ENCODE measurements at regions not wholly inside any gene's neighbourhood (a gene's known extent, or its start where the extent isn't known, plus 50 kb on each side); places are given as distances from the start of the nearest gene placed in this dataset.

DNA sequence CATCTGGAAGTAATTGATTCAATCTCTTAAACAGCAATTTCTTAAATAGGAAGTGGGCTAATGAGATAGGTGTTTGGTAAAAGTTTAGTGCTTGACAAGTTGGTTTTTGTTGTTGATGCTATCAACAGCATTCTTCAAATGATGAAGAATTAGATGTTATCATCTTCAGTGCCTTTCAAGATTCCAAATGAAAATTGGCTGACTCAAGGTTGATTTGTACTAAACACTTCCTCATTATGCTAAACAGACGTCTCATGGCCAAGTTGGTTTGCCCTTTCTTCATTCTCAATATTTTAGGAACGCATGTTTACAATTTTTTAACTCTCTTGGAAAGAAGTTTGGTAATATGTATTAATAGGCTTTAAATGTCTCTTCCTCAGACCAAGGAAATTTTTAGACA is 86.0 kb downstream of the MID1IP1 start:
- DNase-seq (ENCODE audit: low spot score) = no peak

DNA sequence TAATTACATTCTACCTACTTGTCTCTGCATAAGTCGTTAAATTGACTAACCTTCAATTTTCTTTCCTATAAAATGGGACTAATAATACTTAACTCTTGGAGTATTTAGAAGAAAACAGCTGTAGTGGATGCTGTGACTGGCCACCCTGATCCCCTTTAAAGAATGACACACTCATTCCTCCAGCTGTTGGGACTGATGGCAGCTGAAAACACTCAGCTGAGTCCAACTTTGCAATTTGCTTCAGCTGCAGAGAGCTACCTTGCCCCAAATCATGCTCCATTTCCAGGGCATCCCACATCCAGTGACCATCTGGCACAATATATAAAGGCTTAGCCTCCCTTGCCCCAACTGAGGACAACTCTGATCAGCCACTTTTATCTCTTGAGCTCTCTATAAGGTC is 89.1 kb downstream of the MID1IP1 start:
- no peak for DNase-seq (ENCODE audit: low spot score)

DNA sequence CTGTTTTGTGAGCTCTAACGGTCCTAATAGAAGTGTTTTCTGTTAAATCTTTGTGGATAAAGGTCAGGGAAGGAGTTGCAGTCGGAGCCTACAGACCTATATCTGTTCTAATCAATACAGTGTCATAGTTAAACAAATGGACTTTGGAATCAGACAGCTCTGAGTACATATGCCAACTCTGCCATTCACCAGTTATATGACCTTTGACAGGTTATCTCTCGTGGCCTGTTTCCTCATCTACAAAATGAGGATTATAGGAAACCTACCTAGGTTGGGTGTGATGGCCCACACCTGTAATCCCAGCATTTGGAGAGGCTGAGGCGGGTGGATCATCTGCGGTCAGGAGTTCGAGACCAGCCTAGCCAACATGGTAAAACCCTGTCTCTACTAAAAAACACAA is 89.7 kb downstream of the MID1IP1 start:
- DNase-seq (ENCODE audit: low spot score) = no peak

DNA sequence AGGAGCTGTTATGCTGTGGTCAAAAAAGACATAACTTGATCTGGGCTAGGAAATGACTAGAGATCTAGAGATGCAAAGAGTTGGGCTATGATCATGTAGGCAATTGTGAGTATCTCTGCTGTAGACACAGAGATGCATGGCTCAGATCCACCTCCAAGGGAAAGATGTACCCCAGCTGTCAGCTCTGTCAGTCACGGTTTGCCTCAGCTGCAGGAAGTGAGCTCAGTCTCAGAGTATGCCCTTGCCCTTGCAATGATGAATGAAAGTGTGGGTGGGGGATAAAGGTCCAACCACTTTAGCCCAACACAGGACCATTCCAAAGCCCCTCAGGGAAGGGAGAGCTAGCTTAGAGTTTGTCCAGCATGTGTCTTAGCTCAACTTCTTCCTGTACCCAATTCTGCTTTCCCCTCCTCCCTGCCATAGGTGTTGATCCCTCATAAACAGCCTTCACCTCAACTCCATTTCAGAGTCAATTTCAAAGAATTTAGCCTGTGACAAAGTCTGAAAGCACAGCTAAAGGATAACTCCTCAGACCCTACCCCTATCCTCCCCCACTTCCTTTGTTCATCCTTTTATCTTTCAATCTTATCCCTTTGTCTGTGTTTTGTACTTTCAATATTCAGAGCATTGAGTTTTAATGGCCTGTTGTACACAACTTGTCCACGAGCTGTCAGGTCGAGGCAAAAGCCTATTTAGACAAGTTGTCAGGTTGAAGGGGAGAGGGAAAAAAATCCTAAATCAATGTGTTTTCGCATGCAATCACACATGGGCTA is 90.6 kb downstream of the MID1IP1 start:
- no peak for DNase-seq (ENCODE audit: low spot score)

DNA sequence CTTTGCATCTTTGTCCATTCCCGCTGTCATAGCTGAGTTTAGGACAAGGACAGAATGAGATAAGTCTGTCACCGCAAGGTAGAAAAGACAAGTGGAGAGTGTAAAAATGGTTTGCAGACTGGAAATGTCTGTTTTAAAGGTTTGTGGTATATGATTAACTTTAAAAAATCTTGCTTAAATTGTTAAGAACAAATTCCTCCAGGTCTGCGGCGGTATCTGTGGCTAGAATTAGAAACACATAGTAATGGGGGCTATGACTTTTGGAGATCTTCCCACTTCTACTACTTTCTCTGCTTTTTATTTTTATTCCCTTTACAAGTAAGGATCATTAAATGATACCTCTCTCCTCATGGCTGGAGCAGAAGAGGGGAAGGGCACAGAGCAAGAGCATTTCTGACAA is 92.2 kb downstream of the MID1IP1 start:
- DNase-seq (ENCODE audit: low spot score) = no peak

DNA sequence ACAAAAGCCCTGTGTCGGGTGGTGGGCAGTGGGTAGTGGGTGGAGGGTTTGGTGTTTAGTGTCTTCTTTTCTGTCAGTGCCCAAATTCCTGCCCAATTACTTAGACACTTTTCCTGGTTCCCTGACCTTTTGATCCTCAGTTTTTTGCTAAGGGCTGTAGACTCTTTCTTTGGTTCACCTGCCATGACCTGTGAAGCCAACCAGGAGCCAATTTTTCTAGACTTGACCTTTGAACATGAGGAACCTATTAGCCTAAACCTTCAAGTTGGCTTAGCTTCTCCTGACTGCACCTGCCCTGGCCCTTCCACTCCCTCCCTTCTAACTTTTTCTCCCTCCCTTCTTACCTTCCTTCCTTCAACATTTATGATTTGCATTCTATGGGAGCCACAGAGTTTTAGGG is 94.5 kb downstream of the MID1IP1 start:
- DNase-seq (ENCODE audit: low spot score) = no peak

DNA sequence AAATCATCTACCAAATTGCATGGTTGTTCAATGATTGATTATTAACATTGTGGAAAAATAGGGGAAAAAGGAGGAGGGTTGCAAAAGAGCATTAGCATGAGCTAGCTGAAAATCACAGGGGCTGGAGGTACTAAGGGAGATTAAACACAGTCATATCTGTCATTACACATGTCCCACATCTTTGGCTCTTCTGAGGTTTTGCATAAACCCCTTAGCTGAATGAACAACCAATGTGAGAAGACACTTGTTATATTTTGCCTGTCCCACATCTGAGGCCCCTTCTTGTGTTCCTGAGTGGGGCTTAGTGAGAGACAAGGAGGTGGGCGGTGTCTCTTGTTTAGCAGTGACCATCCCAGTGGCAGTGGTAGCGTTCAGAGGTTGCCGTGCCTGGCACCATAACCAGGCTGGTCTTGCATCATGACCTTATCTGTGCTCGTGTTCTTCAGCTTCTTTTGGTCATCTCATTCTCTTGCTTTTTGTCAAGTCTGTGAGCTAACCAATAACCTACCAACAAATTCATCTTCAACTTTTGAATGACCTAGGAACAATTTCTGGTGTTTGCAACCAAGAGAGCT is 95.6 kb downstream of the MID1IP1 start:
- DNase-seq (ENCODE audit: low spot score) = no peak

DNA sequence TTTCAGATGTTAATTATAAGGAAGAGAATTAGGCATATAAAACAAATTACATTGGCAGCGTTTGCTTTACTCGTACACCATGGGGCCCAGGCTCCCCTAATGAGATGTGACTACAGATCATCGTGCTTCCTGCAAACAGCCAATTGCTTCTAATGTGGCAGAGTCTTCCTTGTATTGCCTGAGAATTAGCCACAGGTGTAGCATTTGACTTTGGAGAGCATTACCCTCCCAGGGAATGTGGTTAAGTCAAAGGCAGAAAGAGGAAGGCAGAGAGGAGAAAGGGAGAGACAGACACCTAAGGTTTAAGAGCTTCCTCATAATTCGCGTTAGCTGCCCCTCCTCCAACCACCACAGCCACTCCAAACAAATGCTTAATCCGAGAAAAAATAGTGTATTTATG is 97.0 kb downstream of the MID1IP1 start:
- no peak for DNase-seq (ENCODE audit: low spot score)

DNA sequence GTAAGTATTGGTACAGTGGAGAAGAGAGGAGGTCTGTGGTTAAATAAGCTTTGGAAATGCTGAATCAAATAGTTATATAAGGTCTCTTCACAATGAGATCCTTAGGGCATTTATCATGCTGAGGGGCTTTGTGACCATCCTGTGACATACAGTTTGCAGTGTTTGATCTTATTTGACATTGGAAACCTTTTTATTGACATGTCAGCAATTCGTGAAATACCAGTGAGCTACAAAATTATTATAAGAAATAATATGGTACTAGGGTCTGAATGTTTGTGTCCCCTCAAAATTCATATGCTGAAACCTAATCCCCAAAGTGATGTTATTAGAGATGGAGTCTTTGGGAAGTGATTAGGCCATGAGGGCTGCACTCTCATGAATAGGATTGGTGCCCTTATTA is 98.4 kb downstream of the MID1IP1 start:
- no peak for DNase-seq (ENCODE audit: low spot score)

- no peak for DNase-seq (ENCODE audit: low spot score)
Measured at GRCh38 chrX:38900719-38901118, 99.5 kb downstream of the MID1IP1 start.

- no peak for DNase-seq (ENCODE audit: low spot score)
Measured at GRCh38 chrX:38902972-38903492, 101.8 kb downstream of the MID1IP1 start.

DNA sequence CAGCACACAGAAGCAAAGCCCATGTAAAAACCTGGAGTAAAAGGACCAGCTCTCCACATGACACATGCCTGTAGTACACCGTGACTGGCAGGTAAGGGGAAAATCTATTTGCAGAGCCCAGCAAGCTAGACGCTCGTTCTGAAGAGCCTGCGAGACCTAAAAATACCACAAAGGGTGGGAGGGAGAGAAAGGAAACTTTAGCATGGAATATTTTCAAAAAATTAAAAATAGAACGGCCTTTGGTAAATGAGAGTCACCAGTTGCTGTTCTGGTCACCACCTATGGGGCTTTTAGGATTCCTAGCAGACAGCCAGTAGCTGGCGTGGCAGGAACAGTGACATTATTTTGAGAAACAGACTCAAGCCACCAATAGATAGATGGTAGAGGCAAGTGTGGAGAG is 115.5 kb downstream of the MID1IP1 start:
- no peak for DNase-seq (ENCODE audit: low spot score)

DNA sequence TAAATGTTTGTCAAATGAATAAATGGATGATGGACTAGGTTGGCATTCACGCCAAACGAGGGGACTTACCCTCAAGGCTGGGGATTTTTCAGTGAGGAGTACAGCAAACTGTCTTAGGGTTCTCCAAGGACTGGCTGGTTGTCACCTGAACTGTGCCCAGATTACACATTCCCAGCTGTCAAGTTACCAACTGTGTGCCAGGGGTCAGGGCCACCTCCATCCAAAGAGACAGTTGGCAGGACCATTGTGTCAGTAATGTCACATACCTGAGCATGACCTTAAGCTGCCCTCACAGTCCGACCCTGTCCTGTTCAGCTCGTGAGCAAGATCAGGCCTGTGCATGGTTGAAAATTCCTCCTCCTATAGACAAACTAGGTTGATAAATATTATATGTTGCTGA is 116.7 kb downstream of the MID1IP1 start:
- no peak for DNase-seq (ENCODE audit: low spot score)

DNA sequence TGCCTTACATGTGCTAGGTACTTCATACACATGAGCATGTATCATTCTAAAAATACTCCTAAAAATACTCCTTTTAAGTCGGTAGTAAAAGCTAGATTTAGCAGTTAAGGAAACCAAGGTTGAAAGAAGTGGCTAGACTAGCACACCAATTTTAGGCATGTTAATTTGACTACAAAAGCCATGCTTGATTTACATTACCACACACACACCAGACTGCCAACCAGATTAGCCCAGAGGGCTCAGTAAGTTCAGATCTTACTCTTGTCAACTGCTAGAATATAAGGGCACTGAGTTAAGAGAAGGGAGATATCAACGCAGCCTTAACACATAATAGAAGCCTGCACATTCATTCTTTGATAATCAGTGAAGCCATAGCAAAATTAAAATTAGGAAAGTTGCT is 117.9 kb downstream of the MID1IP1 start:
- DNase-seq (ENCODE audit: low spot score) = no peak

GRCh38 chrX:38919853-38920528 is 118.7 kb downstream of the MID1IP1 start:
- no peak for DNase-seq (ENCODE audit: low spot score)

GRCh38 chrX:38923451-38923969 is 122.3 kb downstream of the MID1IP1 start:
- DNase-seq (ENCODE audit: low spot score) = no peak

DNA sequence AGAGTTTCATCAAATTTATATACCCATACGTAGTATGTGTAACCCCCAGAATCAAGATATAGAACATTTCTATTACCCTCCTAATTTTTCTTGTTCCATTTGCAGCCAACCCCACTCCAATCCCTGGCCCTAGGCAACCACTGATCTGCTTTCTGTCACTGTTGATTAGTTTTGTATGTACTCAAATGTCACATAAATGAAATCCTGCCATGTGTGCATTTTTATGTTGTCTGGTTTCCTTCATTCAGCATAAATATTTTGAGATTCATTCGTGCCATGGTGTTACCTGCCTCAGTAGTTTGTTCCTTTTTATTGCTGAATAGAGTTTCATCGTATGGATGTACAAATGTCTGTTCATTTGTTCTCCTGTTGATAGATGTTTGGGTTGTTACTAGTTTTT is 126.3 kb downstream of the MID1IP1 start:
- no peak for DNase-seq (ENCODE audit: low spot score)

GRCh38 chrX:38929966-38930421 is 128.7 kb downstream of the MID1IP1 start:
- no peak for DNase-seq (ENCODE audit: low spot score)

DNA sequence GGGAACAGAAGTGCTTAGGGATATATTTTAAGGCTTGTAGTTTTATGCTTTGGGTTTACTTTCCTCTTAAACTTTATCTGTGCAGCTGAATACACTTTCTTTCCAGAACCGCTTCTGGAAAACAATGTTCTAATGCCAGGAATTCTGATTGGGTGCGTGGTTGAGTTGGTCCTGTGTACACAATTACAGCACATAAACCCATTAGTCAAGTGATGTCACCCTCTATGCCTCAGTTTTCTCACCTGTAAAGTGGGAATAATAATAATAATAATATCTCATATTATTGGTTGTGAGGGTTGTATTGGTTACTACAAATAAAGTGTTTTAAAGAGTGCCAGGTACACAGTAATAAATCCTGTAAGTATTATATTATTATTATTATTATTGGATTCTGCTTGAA is 129.2 kb downstream of the MID1IP1 start:
- DNase-seq (ENCODE audit: low spot score) = no peak

- DNase-seq (ENCODE audit: low spot score) = no peak
Measured at GRCh38 chrX:38935561-38935960, 134.3 kb downstream of the MID1IP1 start.

DNA sequence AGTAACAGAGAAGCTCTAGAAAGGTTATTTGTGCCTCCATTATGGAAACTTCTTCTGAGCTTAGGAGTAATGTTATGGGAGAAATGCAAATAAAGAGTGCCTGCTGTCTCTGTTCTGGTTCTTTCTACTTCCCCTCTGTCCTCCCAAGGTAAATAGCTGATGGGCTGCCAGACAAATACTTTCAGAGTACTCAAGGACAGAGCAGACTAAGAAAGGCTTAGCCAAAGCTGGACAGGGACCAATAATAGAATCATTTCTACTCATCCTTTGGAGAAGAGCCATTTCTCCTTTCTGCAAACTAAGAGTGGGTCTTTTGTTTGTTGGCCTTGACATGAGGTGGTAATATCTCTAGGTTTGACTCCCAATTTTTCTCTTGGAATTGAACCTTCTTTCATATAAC is 136.1 kb downstream of the MID1IP1 start:
- no peak for DNase-seq (ENCODE audit: low spot score)

DNA sequence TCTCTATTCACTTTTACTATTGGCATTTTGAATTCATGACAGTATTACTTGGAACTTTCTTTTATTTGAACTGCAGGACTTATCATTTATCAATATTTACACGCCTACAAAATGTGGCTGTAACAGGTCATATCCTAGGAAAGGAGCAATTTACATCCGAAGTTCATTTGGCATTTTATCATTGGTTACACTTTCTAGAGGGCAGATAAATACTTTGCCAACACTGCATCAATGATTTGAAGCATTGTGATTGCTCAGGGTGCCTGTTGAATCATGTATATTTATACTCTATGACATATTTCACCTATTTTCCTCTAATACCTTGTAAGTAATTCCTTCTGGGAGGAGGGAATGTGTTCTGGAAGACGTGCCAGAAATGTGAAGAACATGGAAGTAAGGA is 136.7 kb downstream of the MID1IP1 start:
- DNase-seq (ENCODE audit: low spot score) = no peak

GRCh38 chrX:38939067-38939466 is 137.8 kb downstream of the MID1IP1 start:
- no peak for DNase-seq (ENCODE audit: low spot score)
